Non-pigmented ciliary epithelial cell (primary cell): ENCODE measurements at regions not wholly inside any gene's neighbourhood (a gene's known extent, or its start where the extent isn't known, plus 50 kb on each side); places are given as distances from the start of the nearest gene placed in this dataset.
"Not testable (repeated sequence)": the region's sequence is repeated elsewhere in the genome, so short reads cannot be mapped to it uniquely, and the experiment has no call there.

Experiments used
- DNase-seq: peaks from one replicate; pipeline ENCODE4 v3.0.0-alpha.2; 2010; ENCODE audit warnings: low read depth

GRCh38 chr11:35046681-35047080, 92.3 kb upstream of the CD44 start:
- DNase-seq = no peak

DNA sequence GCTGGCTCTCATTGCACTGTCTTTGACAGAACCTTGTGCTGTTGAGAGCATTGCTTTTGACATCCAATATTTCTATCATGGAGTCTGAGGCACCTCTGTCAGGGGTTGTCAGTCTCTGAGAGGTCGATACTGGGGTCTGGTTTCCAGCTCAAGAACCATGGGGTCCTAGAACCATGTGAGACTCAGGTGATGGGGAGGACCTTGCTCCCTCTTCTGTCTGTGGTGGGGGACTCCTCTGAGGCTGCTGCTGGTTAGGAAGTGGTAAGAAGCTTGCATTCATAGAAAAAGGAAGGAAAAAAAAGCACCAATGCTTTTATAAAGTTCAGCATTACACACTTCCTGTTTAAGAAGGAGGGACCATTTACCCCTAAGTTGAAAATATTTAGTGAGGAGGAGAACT, 91.8 kb upstream of the CD44 start:
- no peak for DNase-seq

GRCh38 chr11:35047769-35048168, 91.2 kb upstream of the CD44 start:
- no peak for DNase-seq

DNA sequence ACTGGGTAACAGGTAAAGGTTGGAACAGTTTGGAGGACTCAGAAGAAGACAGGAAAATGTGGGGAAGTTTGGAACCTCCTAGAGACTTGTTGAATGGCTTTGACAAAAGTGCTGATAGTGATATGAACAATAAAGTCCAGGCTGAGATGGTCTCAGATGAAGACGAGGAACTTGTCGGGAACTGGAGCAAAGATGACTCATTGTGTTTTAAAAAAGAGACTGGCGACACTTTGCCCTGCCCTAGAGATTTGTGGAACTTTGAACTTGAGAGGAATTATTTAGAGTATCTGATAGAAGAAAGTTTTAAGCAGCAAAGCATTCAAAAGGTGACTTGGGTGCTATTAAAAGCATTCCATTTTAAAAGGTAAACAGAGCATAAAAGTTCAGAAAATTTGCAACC, 90.6 kb upstream of the CD44 start:
- not testable (repeated sequence) for DNase-seq

- no peak for DNase-seq
These were observed 89.0 kb upstream of the CD44 start for GRCh38 chr11:35049859-35050531.

- no peak for DNase-seq
These were observed 88.4 kb upstream of the CD44 start for GRCh38 chr11:35050541-35050995.

DNA sequence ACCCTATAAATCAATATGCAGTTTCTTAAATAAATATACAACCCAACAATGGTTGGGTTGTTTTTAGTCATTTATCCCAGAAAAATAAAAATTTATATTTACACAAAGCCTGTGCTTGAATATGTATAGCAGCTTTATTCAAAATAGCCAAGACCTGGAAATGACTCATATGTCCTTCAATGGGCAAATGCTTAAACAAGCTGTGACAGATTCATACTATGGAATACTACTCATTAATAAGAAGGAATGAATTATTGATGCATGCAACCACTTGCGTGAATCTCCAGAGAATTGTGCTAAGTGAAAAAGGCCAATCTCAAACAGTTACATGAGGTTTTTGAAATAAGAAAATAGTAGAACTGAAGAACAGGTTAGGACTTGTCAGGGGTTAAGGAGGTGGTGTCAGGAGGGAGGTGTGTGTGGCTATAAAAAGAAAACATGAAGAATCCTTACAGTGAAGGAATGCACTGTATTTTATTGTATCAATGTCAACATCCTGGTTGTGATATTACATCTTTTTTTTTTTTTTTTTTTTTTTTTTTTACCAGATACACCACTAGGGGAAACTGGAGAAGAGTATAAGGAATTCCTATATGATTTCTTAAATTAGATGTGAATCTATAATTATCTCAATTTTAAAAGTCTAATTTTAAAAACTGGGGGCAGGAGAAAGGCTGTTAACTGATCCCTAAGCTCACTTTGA, 82.4 kb upstream of the CD44 start:
- no peak for DNase-seq

DNA sequence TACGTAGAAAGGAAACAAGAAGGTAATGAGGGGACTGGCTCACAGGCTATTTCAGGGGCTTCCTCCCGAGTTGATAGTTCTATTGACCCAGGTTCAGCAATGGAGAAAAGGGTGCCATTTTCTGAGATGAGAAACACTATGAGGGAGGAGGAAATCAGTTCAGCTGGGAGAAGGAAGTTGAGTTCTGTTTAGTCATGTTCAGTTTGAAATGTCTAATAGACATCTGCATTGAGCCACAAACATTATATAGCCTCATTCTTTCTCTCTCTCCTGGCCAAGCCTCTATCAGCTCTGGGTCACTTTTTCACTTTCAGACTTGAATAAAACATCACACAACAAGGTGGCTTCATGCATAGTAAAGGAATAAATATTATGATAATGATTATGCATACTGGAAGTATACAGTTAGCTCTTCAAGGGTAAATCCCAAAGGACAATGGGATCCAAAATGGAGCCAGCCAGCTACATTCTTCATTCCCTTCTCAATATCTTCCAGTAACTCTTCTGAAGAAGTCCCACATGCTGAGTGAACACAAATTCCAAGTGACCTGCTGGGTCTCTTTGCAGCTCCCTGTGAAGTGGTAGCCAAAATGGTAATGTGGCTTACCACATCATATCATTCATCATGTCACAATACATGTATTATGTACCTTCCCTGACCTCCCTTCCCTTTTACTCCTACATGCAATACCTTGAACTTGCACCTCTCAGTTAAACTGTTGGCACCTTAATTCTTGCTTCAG, 80.9 kb upstream of the CD44 start:
- no peak for DNase-seq

- no peak for DNase-seq
These were observed 80.1 kb upstream of the CD44 start for GRCh38 chr11:35058669-35059434.

DNA sequence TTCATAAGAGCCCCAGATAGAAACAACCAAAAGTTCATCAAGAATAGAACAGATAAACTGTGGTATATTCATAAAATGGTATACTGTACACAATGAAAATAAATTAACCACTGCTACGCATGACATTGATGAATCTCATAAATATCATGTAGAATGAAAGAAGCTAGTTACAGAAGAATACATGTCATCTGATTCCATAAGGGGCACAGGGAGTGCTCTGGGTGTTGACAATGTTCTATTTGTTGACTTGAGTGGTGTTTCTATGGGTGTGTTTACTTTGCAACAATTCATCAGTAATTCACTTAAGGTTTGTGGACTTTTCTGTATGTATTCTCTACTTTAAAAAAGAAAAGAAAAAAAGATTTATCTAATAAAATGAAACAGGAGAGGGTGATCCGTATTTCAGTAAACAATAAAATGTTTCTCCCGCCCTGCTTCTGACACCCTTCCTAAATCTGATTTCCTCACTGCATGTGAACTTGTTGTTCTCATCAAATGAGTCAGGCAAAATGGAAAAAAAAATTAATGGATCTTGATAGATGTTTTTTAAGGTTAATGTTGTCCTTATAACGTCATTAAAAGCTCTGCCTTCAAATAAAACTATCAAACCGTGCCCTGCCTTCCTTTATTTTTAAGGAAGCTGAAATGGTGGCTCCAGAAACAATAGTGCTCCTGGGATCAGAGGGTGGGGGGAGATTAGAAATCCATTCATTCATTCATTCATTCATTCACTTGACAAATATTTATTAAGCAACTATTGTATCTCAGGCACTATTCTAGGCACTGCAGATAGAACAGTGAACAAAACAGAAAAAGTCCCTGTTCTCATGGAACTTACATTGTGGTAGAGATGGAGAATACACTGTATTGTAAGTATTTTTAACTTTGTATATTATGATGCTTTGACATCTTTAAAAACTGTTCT, 77.2 kb upstream of the CD44 start:
- no peak for DNase-seq

- no peak for DNase-seq
These were observed 75.5 kb upstream of the CD44 start for GRCh38 chr11:35063488-35063931.

DNA sequence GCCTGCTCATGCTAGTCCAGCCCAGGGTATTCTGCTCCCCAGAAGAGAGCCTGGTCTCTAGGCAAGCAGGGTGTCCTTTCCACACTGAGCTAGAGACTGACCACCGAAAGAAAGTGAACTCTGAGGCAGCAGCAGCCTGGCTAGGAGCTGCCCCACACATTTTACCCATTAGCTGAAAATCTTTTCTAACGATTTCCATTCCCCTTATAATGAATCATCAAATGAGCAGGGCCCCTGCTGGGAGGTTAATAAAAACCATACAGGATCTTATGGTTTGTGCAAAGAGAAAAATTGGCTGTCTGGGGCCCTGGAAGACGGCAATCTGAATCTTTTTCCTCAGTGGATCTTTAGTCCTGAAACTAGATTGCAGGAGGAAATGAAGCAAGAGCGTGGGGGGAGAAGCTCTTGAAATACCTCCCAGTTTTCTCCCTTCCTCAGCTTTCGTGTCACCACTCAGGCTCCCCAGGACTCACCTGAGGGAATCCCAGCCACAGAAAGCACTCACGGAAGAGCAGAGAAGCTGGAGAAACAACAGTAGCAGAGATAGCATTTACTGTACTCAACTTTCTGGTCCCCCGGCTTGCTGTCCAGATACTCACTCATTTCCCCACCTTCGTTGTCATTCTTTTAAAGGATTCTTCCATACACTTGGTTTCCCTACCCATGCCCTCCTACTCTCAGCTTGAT, 74.7 kb upstream of the CD44 start:
- no peak for DNase-seq

DNA sequence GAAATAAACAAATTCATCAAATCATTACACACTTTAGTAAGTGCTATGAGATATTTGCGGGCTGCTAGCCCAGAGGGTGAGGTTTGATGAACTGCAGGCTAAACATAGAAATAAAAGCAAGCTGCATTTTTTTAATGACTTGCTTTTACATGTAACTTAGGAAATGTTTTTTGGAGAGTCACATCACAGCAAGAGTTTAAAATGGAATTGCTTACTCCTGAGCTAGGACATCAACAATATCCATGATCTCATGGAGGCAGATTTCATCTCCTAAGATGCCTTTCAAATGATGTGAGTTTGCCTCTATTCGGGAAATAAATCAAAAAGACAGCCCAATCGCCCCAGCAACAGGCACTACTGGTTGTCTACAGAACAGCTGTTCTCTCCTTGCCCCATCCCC, 73.4 kb upstream of the CD44 start:
- DNase-seq = no peak

GRCh38 chr11:35066030-35066429, 72.9 kb upstream of the CD44 start:
- no peak for DNase-seq

DNA sequence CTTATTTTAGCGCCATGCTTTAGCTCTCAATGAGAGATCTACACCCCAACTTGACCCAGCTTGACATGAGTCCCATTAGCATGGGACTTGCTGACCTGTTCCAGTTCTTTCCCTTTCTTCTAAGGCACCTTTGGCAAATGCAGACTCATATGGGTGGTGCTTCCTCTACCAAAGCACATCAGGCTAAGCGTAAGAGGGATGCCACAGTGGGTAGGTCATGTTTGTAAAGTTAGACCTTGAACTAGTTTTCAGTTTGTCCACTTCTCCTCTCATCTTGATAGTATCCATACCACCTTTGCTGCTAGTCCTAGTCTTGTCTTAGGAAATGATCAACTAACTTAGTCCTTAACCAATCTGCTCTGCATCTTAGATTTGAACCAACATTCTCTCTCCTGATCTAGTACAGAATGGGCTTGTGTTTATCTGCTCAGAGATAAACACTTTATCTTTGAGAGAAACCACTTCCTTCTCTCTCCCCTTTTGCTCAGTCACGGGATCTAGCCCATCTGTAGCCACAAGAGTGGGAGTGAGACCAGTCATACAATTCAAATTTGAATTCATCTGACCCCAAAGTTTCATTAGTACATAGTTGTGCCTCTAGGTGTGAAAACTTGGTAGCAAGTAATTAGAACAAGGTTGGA, 72.1 kb upstream of the CD44 start:
- DNase-seq = no peak

DNA sequence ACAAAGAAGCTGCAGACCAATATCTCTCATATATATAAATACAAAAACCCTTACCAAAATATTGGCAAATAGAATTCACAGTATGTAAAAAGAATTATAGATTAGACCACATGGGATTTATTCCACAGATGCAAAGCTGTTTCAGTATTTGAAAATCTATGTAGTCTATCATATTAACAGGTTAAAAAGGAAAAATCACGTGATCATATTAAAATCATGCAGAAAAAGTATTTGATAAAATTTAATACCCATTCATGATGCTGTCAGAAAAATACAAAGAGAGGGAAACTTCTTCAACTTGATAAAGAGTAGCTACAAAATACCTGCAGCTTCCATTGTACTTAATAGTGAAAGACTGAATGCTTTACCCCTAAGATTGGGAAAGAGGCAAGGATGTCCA, 67.2 kb upstream of the CD44 start:
- DNase-seq = no peak

- no peak for DNase-seq
These were observed 65.1 kb upstream of the CD44 start for GRCh38 chr11:35073691-35074419.

DNA sequence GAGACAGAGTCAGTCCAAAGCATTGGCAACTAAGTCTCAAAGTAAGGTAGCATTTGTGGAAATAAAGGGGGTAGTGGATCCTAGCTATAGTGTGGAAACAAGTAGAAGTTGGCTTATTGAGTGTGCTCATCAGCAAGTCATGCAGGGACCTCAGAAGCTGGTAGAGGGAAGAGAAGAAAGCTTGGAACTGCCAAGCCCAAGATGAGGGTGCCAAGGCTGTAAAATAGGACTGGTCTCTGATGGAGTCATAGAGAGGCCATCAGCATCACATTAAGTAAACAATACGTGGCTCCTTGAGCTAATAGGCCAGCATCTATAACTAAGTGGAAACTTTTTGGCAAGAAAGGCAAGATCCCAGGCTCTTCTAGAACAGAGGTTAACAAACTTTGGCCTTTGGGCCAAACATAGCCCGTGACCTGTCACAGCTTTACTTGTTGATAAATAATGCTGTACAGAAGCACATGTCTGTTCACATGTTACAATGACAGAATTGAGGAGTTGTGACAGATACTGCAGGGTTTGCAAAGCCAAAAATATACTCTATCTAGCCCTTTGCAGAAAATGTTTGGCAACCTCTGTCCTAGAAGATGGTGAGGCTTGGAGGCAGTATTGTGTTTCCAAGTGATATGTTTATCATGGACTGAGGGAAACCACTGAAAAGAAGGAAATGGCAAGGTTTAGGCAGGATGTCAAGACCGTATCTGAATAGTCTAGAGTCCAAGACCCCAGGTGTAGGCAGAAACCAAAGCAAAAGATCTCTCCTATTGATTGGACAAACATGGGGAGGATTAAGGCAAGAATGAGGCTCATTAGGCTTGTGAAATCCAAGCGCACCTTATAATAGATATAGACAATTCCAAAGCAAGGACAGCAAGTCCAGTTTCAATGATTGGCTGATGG, 62.5 kb upstream of the CD44 start:
- DNase-seq = no peak
